SK-N-SH treated with all-trans-retinoic acid at 6 μM for 48 hours (cell line): ENCODE measurements at regions not wholly inside any gene's neighbourhood (a gene's known extent, or its start where the extent isn't known, plus 50 kb on each side); places are given as distances from the start of the nearest gene placed in this dataset.

Experiments
- ATAC-seq: fragments of 200-7000 bp; cut with Tn5 transposase; 3 replicates; pipeline ENCODE4 v1.9.1; 2020; ENCODE audit warnings: mild to moderate bottlenecking, moderate library complexity
- ARNTL ChIP-seq: fragments of 450-650 bp; formaldehyde crosslinking; IDR thresholded peaks from 2 replicates; pipeline ENCODE4 v1.5.0; 2020; ENCODE audit warnings: low read depth, mild to moderate bottlenecking, moderate library complexity, borderline replicate concordance
- BACH2 ChIP-seq: fragments of 250-450 bp; sonication (Bioruptor Pico); IDR thresholded peaks from 2 replicates; pipeline ENCODE4 v1.9.0; 2021; ENCODE audit warnings: mild to moderate bottlenecking, borderline replicate concordance
- CSDC2 ChIP-seq: fragments of 250-450 bp; sonication (Bioruptor Pico); IDR thresholded peaks from 2 replicates; pipeline ENCODE4 v1.5.0; 2020; ENCODE audit warnings: mild to moderate bottlenecking, moderate library complexity
- ESRRG ChIP-seq: fragments of 250-450 bp; sonication (Bioruptor Pico); IDR thresholded peaks from 2 replicates; pipeline ENCODE4 v1.6.1; 2021; ENCODE audit warnings: mild to moderate bottlenecking
- GLIS3 ChIP-seq: fragments of 250-450 bp; sonication (Bioruptor Pico); IDR thresholded peaks from 2 replicates; pipeline ENCODE4 v1.5.0; 2020; ENCODE audit warnings: mild to moderate bottlenecking, moderate library complexity
- ISL1 ChIP-seq: fragments of 250-450 bp; sonication (Bioruptor Pico); IDR thresholded peaks from 2 replicates; pipeline ENCODE4 v2.1.2; 2022; ENCODE audit warnings: mild to moderate bottlenecking, moderate library complexity
- OSR1 ChIP-seq: fragments of 250-450 bp; sonication (Bioruptor Pico); IDR thresholded peaks from 2 replicates; pipeline ENCODE4 v1.8.0; 2022; ENCODE audit warnings: moderate library complexity, mild to moderate bottlenecking, inconsistent platforms
- PPARA ChIP-seq: fragments of 250-450 bp; sonication (Bioruptor Pico); IDR thresholded peaks from 2 replicates; pipeline ENCODE4 v1.5.0; 2020; ENCODE audit warnings: mild to moderate bottlenecking, borderline replicate concordance
- RARB ChIP-seq: fragments of 250-450 bp; sonication (Bioruptor Pico); IDR thresholded peaks from 2 replicates; pipeline ENCODE4 v1.8.0; 2021; ENCODE audit warnings: mild to moderate bottlenecking, moderate library complexity
- SNAI2 ChIP-seq: fragments of 250-450 bp; sonication (Bioruptor Pico); IDR thresholded peaks from 2 replicates; pipeline ENCODE4 v1.5.0; 2020; ENCODE audit warnings: mild to moderate bottlenecking, moderate library complexity
- TCF4 ChIP-seq: fragments of 250-450 bp; sonication (Bioruptor Pico); IDR thresholded peaks from 2 replicates; pipeline ENCODE4 v1.8.0; 2021; ENCODE audit warnings: mild to moderate bottlenecking, moderate library complexity, borderline replicate concordance
- TOX ChIP-seq: fragments of 250-450 bp; sonication (Bioruptor Pico); IDR thresholded peaks from 2 replicates; pipeline ENCODE4 v1.8.0; 2021; ENCODE audit warnings: mild to moderate bottlenecking, moderate library complexity, borderline replicate concordance
- ZC3H10 ChIP-seq: fragments of 250-450 bp; sonication (Bioruptor Pico); IDR thresholded peaks from 2 replicates; pipeline ENCODE4 v1.5.1; 2021; ENCODE audit warnings: mild to moderate bottlenecking, moderate library complexity
- ZFP3 ChIP-seq: fragments of 250-450 bp; sonication (Bioruptor Pico); IDR thresholded peaks from 2 replicates; pipeline ENCODE4 v1.5.0; 2020; ENCODE audit warnings: mild to moderate bottlenecking, moderate library complexity
- ZFP30 ChIP-seq: fragments of 450-650 bp; formaldehyde crosslinking; IDR thresholded peaks from 2 replicates; pipeline ENCODE4 v1.5.0; 2022; ENCODE audit warnings: mild to moderate bottlenecking, moderate library complexity
- ZNF70 ChIP-seq: fragments of 450-650 bp; formaldehyde crosslinking; IDR thresholded peaks from 2 replicates; pipeline ENCODE4 v1.5.0; 2020; ENCODE audit warnings: mild to moderate bottlenecking, moderate library complexity
- ZNF8 ChIP-seq: fragments of 450-650 bp; formaldehyde crosslinking; IDR thresholded peaks from 2 replicates; pipeline ENCODE4 v1.5.0; 2020; ENCODE audit warnings: mild to moderate bottlenecking, moderate library complexity
- TF ChIP-seq, protein P1 (sequence below): fragments of 250-450 bp; sonication (Bioruptor Pico); IDR thresholded peaks from 2 replicates; pipeline ENCODE4 v1.8.0; 2020; ENCODE audit warnings: mild to moderate bottlenecking, moderate library complexity, borderline replicate concordance
- TF ChIP-seq, protein P2 (sequence below): fragments of 250-450 bp; sonication (Bioruptor Pico); IDR thresholded peaks from 2 replicates; pipeline ENCODE4 v1.5.1; 2021; ENCODE audit warnings: mild to moderate bottlenecking, moderate library complexity
- TF ChIP-seq, protein P3 (sequence below): fragments of 250-450 bp; sonication (Bioruptor Pico); IDR thresholded peaks from 2 replicates; pipeline ENCODE4 v1.5.0; 2020; ENCODE audit warnings: mild to moderate bottlenecking, moderate library complexity
- TF ChIP-seq, protein P4 (sequence below): fragments of 250-450 bp; sonication (Bioruptor Pico); IDR thresholded peaks from 2 replicates; pipeline ENCODE4 v1.5.1; 2020; ENCODE audit warnings: low read depth, mild to moderate bottlenecking, moderate library complexity
- TF ChIP-seq, protein P5 (sequence below): fragments of 250-450 bp; sonication (Bioruptor Pico); IDR thresholded peaks from 2 replicates; pipeline ENCODE4 v1.8.0; 2021; ENCODE audit warnings: low read depth, mild to moderate bottlenecking, moderate library complexity, borderline replicate concordance

DNA sequence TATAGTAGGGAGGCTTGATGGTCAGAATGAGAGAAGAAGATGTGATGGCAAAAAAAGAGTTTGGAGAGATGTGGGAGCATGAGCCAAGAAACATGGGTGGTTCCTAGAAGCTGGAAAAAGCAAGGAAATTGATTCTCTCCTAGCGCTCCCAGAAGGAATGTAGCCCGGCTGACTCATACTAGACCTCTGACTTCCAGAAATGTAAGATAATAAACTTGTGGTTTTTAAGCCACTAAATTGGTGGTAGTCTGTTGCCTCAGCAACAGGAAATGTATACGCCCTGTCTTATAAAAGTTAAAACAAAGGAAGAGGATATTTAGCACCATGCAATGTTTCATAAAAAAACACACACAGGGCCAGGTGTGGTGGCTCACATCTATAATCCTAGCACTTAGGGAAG lies 182.7 kb upstream of the PCDH7 start:
- TF ChIP-seq OSR1 (CRISPR knock-in tag) = 0 out of 2 replicates have a peak, but pooled peaks have one; percentile 59
- TF ChIP-seq GLIS3 (CRISPR knock-in tag) = no peak
- ATAC-seq = peak; percentile 89

DNA sequence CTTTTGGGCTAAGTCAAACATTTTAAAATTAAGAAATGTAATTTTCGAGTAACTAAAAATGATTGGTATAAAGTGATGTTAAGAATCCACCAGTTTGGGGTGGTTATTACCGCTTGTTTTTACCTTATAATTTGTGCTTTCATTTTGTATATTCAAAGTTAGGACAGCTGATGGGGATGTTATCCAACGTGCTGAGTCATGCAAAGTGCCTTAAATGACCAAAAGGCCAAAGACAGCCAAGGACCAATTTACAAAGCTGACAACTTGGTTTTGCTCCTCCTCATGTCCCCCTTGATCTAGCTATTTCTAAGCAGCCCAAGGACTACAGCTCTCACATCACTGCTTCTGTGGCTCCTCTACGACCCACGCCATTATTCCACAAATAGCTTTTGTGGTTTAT lies 181.4 kb upstream of the PCDH7 start:
- TF ChIP-seq ZC3H10 (CRISPR knock-in tag) = no peak
- TF ChIP-seq, protein P1, sequence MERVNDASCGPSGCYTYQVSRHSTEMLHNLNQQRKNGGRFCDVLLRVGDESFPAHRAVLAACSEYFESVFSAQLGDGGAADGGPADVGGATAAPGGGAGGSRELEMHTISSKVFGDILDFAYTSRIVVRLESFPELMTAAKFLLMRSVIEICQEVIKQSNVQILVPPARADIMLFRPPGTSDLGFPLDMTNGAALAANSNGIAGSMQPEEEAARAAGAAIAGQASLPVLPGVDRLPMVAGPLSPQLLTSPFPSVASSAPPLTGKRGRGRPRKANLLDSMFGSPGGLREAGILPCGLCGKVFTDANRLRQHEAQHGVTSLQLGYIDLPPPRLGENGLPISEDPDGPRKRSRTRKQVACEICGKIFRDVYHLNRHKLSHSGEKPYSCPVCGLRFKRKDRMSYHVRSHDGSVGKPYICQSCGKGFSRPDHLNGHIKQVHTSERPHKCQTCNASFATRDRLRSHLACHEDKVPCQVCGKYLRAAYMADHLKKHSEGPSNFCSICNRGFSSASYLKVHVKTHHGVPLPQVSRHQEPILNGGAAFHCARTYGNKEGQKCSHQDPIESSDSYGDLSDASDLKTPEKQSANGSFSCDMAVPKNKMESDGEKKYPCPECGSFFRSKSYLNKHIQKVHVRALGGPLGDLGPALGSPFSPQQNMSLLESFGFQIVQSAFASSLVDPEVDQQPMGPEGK (CRISPR knock-in tag) = no peak
- no peak for TF ChIP-seq ZFP30 (CRISPR knock-in tag)
- TF ChIP-seq ISL1 (CRISPR knock-in tag) = no peak
- no peak for TF ChIP-seq ZFP3 (CRISPR knock-in tag)
- no peak for TF ChIP-seq PPARA
- no peak for TF ChIP-seq ARNTL (CRISPR knock-in tag)
- no peak for TF ChIP-seq ZNF70
- no peak for TF ChIP-seq OSR1 (CRISPR knock-in tag)
- TF ChIP-seq, protein P2, sequence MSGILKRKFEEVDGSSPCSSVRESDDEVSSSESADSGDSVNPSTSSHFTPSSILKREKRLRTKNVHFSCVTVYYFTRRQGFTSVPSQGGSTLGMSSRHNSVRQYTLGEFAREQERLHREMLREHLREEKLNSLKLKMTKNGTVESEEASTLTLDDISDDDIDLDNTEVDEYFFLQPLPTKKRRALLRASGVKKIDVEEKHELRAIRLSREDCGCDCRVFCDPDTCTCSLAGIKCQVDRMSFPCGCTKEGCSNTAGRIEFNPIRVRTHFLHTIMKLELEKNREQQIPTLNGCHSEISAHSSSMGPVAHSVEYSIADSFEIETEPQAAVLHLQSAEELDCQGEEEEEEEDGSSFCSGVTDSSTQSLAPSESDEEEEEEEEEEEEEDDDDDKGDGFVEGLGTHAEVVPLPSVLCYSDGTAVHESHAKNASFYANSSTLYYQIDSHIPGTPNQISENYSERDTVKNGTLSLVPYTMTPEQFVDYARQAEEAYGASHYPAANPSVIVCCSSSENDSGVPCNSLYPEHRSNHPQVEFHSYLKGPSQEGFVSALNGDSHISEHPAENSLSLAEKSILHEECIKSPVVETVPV (CRISPR knock-in tag) = no peak
- TF ChIP-seq, protein P3, sequence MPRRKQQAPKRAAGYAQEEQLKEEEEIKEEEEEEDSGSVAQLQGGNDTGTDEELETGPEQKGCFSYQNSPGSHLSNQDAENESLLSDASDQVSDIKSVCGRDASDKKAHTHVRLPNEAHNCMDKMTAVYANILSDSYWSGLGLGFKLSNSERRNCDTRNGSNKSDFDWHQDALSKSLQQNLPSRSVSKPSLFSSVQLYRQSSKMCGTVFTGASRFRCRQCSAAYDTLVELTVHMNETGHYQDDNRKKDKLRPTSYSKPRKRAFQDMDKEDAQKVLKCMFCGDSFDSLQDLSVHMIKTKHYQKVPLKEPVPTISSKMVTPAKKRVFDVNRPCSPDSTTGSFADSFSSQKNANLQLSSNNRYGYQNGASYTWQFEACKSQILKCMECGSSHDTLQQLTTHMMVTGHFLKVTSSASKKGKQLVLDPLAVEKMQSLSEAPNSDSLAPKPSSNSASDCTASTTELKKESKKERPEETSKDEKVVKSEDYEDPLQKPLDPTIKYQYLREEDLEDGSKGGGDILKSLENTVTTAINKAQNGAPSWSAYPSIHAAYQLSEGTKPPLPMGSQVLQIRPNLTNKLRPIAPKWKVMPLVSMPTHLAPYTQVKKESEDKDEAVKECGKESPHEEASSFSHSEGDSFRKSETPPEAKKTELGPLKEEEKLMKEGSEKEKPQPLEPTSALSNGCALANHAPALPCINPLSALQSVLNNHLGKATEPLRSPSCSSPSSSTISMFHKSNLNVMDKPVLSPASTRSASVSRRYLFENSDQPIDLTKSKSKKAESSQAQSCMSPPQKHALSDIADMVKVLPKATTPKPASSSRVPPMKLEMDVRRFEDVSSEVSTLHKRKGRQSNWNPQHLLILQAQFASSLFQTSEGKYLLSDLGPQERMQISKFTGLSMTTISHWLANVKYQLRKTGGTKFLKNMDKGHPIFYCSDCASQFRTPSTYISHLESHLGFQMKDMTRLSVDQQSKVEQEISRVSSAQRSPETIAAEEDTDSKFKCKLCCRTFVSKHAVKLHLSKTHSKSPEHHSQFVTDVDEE (CRISPR knock-in tag) = no peak
- TF ChIP-seq SNAI2 (CRISPR knock-in tag) = no peak
- no peak for TF ChIP-seq TCF4 (CRISPR knock-in tag)
- TF ChIP-seq TOX (CRISPR knock-in tag) = no peak
- TF ChIP-seq GLIS3 (CRISPR knock-in tag) = no peak
- ATAC-seq = no peak

DNA sequence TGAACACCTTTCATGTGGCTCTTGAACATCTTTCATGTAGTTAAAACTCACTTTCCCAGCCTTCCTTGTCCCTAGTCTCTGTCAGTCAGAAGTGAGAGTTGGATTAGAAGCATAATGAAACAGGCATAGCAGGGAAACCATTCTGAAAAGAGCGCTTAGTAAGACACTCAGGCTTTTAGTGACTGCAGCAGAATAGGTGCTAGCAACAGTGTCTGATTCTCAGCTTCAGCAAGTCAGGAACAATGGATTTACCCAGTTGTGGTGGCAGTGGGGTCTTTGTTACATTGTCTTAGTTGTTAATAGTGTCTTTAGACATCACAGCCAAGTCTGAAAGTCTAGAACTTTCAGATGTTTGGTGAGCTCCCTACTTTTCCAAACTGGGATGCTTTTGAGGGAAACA lies 177.1 kb upstream of the PCDH7 start:
- no peak for TF ChIP-seq BACH2 (CRISPR knock-in tag)
- TF ChIP-seq, protein P4, sequence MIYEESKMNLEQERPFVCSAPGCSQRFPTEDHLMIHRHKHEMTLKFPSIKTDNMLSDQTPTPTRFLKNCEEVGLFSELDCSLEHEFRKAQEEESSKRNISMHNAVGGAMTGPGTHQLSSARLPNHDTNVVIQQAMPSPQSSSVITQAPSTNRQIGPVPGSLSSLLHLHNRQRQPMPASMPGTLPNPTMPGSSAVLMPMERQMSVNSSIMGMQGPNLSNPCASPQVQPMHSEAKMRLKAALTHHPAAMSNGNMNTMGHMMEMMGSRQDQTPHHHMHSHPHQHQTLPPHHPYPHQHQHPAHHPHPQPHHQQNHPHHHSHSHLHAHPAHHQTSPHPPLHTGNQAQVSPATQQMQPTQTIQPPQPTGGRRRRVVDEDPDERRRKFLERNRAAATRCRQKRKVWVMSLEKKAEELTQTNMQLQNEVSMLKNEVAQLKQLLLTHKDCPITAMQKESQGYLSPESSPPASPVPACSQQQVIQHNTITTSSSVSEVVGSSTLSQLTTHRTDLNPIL (CRISPR knock-in tag) = no peak
- TF ChIP-seq, protein P1 (CRISPR knock-in tag) = no peak
- TF ChIP-seq TCF4 (CRISPR knock-in tag) = no peak
- no peak for TF ChIP-seq ESRRG
- TF ChIP-seq OSR1 (CRISPR knock-in tag) = no peak
- no peak for TF ChIP-seq ZNF70
- no peak for TF ChIP-seq ISL1 (CRISPR knock-in tag)
- ATAC-seq = no peak

DNA sequence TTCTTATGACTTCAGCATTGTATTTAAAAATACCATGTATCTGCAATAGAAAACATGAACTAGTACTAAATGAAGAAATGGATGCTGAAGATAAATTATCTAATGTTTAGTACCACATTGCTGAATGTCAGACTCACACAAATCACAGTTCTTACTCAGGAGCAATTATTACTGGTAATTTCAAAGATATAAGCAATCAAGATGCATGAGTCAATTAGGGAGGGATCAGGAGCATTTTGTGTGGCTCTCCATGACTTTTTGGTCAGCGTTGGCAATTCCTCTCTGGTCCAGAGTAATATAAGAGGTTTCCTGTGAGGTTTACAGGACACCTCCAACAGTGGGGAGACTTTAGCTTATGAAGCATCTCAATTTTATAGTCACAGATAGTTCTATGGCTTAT lies 167.0 kb upstream of the PCDH7 start:
- ATAC-seq = no peak
- TF ChIP-seq, protein P5, sequence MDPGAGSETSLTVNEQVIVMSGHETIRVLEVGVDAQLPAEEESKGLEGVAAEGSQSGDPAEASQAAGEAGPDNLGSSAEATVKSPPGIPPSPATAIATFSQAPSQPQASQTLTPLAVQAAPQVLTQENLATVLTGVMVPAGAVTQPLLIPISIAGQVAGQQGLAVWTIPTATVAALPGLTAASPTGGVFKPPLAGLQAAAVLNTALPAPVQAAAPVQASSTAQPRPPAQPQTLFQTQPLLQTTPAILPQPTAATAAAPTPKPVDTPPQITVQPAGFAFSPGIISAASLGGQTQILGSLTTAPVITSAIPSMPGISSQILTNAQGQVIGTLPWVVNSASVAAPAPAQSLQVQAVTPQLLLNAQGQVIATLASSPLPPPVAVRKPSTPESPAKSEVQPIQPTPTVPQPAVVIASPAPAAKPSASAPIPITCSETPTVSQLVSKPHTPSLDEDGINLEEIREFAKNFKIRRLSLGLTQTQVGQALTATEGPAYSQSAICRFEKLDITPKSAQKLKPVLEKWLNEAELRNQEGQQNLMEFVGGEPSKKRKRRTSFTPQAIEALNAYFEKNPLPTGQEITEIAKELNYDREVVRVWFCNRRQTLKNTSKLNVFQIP (CRISPR knock-in tag) = no peak
- TF ChIP-seq PPARA = no peak
- no peak for TF ChIP-seq RARB (CRISPR knock-in tag)
- no peak for TF ChIP-seq OSR1 (CRISPR knock-in tag)
- no peak for TF ChIP-seq ZFP3 (CRISPR knock-in tag)
- TF ChIP-seq SNAI2 (CRISPR knock-in tag) = no peak
- TF ChIP-seq ARNTL (CRISPR knock-in tag) = no peak
- TF ChIP-seq ZNF70 = no peak
- TF ChIP-seq ESRRG = no peak
- TF ChIP-seq ZNF8 = no peak
- no peak for TF ChIP-seq CSDC2 (CRISPR knock-in tag)
- TF ChIP-seq, all 23 proteins: peak for 0
